Omental fat pad (tissue), 3 donors: ENCODE measurements at regions not wholly inside any gene's neighbourhood (a gene's known extent, or its start where the extent isn't known, plus 50 kb on each side); places are given as distances from the start of the nearest gene placed in this dataset.

Experiments used
- ATAC-seq: fragments of 150-250 bp; one replicate; pipeline ENCODE4 v1.9.1; 2016; ENCODE audit warnings: mild to moderate bottlenecking, moderate library complexity; ENCODE audit not compliant: low FRiP score
- DNase-seq: peaks from one replicate; pipeline ENCODE4 v3.0.0-alpha.2; 2019; ENCODE audit warnings: low spot score
- TF ChIP-seq, protein P1 (sequence below), 3 donors: fragments of 450-650 bp; IDR thresholded peaks; one replicate each; pipeline ENCODE4 v1.5.1; 2016 to 2017; ENCODE audit warnings: antibody characterized with exemption in 3 of 3, mild to moderate bottlenecking in 3 of 3, moderate library complexity in 2 of 3

DNA sequence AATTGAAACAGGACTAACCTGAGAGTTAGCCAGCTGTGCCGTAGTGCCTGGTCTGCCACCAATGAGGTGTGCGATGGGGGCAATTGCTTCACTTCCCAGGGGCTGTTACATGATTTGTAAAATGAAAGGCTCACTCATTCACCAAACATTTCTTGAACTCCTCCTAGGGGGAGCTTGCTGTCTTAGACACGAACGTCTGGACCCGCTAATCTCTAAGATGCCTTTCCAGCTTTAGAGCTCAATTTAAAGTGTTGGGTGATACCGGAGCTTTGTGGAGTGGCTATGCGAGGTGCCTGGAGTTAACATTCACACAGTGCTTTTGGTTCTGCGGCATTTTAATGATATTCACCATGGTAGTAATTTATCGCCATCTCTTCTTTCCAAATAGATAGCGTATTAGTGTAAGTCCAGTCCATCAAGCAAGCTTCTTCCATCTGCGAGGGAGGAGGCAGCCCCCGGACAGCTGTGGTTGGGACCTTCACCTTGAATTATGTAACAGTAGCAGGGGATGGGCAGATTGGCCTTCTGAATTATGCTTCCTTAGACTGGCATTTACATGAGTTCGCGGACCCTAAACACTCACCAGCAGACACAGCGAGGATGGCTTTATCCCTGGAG lies 179.9 kb downstream of the ADSS2 start:
- no peak for DNase-seq
- TF ChIP-seq, protein P1, sequence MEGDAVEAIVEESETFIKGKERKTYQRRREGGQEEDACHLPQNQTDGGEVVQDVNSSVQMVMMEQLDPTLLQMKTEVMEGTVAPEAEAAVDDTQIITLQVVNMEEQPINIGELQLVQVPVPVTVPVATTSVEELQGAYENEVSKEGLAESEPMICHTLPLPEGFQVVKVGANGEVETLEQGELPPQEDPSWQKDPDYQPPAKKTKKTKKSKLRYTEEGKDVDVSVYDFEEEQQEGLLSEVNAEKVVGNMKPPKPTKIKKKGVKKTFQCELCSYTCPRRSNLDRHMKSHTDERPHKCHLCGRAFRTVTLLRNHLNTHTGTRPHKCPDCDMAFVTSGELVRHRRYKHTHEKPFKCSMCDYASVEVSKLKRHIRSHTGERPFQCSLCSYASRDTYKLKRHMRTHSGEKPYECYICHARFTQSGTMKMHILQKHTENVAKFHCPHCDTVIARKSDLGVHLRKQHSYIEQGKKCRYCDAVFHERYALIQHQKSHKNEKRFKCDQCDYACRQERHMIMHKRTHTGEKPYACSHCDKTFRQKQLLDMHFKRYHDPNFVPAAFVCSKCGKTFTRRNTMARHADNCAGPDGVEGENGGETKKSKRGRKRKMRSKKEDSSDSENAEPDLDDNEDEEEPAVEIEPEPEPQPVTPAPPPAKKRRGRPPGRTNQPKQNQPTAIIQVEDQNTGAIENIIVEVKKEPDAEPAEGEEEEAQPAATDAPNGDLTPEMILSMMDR (IDR thresholded peaks at IDR 0.05) = no peak
- no peak for ATAC-seq

DNA sequence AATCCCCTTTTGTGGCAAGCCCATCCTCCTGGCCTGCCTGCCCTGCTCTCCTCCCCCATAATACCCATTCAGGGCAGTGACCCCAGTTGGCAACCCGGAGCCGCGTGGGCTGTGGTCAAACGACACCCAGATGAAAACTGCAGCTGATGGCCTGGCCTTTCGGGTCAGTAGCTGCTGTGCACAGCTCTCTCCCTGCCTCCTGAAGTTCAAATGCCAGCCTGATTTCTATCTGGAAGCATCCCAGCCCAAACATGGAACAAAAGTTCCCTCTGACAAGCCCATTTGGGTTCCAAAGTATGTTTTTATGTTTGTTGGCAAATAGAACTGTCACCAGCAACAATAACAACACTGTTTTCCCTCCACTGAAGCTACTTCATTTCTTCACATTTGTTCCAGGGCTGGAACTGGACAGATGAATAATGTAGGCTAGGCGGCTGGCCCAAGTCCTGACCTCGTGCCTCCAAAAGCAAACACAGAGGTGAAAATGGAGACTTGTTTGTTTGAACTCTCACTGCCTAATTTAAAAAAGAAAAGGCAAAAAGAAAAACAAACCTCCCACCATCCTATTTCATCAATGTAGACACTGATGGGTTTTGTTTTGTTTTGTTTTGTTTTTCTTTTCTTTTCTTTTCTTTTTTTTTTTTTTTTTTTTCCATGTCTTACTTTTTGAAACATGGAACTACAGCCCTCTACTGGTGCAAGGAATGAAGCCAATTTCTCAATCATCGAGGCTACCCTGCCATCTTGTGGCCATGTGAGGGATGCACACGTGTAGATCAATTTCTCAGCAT lies 179.0 kb downstream of the ADSS2 start:
- TF ChIP-seq, protein P1 (IDR thresholded peaks at IDR 0.05) = peak in 2 of 3 donors; percentile 55 to 82
- peak; percentile 30 for DNase-seq
- peak; percentile 79 for ATAC-seq

DNA sequence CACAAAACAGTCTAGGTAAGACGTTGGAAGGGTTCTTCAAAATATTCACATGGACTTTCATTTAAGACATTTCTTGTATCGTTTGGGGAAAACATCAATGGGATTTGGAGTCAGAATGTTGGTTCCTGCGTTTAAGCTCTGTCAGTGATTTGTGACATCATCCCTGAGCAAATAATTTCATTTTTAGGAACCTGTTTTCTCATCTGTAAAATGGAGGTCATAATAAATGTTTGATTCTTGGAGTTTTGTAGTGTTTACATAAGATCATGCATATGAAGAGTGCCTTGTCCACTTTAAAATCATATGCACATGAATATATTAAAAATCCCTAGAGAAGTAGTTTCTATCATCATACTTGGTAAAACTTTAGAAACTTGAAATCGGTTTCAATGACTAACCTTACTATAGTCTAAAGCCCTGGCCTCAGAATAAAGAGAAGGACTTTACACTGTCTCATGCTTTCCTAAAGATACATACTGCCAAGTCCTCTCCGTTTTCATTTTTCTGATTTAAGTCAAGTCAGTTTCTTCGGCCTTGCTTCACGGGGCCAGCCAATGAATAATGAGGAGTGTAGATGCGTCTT lies 178.4 kb downstream of the ADSS2 start:
- DNase-seq (no peak), ATAC-seq (no peak)
- TF ChIP-seq, protein P1 (IDR thresholded peaks at IDR 0.05) = no peak

DNA sequence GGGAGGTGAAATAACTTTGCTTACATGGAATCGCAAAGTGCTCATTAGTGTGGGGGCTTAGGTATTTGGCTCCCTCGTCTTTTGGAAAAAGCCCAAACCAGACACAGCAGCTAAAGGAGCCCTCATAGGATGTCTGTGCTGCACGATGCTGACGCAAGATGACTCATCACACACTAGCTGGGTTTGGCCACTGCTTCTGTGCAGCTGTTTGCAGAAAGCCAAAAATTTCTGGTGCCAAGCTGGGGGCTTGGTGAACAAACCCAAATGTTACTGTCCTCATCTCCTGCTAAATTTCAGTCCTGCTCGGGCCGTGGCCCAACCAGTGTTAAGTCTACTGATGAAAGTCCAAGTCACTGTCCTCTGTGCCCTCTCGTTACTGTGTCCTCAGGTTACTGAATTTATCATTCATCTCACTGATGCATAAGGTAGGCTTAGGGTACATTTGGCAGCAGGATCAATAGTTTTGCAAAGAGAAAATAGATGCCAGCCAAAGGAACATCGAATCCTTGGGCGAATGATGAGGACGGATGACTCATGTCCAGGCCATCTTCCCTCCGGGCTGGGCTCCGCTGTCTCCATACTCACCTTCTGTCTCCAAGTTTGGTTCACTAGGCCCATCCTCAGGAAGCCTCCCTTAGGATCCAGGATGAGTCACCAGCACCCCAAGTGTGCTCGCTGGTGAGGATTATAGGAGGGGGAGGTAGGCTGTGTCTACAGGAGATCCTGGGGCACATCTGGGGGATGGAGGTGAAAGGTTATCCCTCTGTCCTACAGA lies 177.7 kb downstream of the ADSS2 start:
- peak; percentile 94 for ATAC-seq
- TF ChIP-seq, protein P1 (IDR thresholded peaks at IDR 0.05) = no peak
- DNase-seq = peak; percentile 43

DNA sequence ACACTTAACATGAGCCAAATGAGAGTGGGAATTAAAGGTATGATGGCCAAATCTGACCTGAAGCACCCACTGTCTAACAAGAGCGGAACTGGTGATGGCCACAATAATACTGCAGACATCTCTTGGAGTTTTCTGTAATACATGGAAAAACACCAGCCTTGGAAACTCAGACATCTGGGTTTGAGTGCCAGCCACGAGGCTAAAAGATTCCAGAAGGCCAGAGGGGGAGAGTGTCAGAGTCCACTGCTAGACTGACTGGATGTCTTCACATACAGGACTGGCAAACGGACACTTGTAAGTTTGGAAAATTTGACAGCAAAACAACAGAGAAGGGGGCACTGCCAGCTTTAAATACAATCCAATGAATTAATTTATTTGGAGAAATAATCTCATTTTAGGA lies 175.1 kb downstream of the ADSS2 start:
- TF ChIP-seq, protein P1 (IDR thresholded peaks at IDR 0.05) = no peak
- DNase-seq = no peak
- ATAC-seq = no peak

DNA sequence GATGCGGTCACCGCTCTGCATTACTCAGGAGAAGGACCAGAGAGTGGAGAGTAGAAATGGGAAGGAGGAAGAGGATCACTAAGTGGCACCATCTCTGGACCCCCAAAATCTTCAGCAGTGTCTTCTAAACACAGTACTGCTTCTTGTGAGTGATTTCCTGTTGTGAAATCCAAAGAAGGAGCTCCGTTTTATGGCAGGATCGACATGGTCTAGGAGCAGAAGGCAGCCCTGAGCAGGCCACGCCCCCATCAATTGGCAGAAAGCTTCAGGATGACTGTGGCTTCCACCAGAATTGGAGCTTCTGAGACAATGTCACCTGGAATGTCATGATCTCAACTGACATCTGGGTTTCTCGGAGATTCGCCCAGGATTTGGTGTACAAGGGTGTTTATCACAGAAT lies 171.5 kb downstream of the ADSS2 start:
- TF ChIP-seq, protein P1 (IDR thresholded peaks at IDR 0.05) = no peak
- no peak for ATAC-seq
- DNase-seq = no peak
